ENCODE measurements at regions not wholly inside any gene's neighbourhood (a gene's known extent, or its start where the extent isn't known, plus 50 kb on each side); places are given as distances from the start of the nearest gene placed in this dataset.

DNA sequence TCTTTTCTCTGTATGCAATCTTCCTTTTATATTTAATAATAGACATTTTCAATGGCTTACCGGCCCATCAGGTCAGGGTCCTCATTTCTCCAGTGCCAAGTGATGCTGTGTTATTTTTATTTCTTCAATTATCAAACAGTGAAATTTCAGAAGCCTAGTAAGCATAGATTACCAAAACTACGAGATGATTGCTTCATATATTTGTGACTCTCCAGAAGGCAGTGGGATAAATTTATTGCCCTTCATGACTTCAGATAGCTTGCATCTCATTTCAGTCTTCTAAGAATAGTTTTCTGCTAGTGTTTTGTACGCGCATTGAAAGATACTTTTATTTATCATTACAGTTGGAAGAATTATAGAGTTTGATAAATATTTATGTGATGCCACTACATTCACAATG, 139.6 kb downstream of the FAT3 start (continued):
- TF ChIP-seq TCF7L2 (IDR thresholded peaks at IDR 0.05; ENCODE audit: low read depth, low read length) (no peak), NCOA1 (IDR thresholded peaks at IDR 0.05; ENCODE audit: low read depth) (no peak), TAF1 (IDR thresholded peaks at IDR 0.05; ENCODE audit: control insufficient read depth, extremely low read depth, insufficient read depth, low read length, severe bottlenecking) (no peak), ZNF124 (CRISPR knock-in tag; IDR thresholded peaks at IDR 0.05) (no peak), MIER1 (IDR thresholded peaks at IDR 0.05; ENCODE audit: low read depth) (no peak), SRSF7 (optimal IDR thresholded peaks at IDR 0.05; ENCODE audit: low read depth, low read length) (no peak)

DNA sequence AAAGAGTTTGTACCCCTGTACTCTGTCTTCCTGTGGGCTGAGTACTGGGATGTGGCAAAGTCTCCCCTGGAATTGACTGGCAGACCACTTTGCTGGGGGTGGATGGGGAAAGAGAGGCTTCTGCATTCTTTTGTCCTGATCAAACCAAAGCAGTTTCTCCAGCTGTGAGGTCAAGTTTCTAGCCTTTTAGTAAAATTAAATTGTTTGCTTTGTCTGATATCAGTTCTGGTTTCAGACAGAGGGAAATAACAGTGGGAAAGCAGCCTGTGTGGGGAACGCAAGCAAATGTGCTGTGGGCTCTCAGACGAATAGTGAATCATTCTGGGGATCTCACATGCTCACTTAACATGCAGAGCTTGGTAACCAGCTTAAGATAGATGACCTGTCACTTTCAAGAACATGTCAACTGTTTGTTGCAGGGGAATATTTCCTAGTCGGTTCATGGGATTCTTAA, 151.6 kb downstream of the FAT3 start:
- DNase-seq (ENCODE audit: extremely low read depth in 1 of 4, low spot score in 3 of 4) (no peak), FAIRE-seq (no peak), ATAC-seq (no peak)
- ChIA-PET POLR2A (no interaction called here), CTCF (ENCODE audit: low intra/inter-chr PET ratio) (no interaction called here)
- Histone ChIP-seq H3K4me2 (ENCODE audit: insufficient read depth, low read length) (no peak overlapping the region), H3K9me1 (ENCODE audit: control insufficient read depth, insufficient read depth, low read length) (no peaks in the 10 kb centered on the region), H3K9me3 (replicated peaks; ENCODE audit: control insufficient read depth, insufficient read depth, low read depth, low read length) (no peaks in the 10 kb centered on the region; the same call in 1 of the 2 replicates), H3K4me1 (replicated peaks in 1 of 2; ENCODE audit: control insufficient read depth in 2 of 2, insufficient read depth in 2 of 2, low read length in 2 of 2) (no peaks in the 10 kb centered on the region), H3K4me3 (no peak overlapping the region), H3K9ac (ENCODE audit: insufficient read depth in 1 of 2, low read depth in 2 of 2, low read length in 2 of 2) (no peak overlapping the region), H4K20me1 (replicated peaks; ENCODE audit: control insufficient read depth, insufficient read depth, low read length) (no peaks in the 10 kb centered on the region), H3K27me3 (ENCODE audit: control insufficient read depth in 2 of 2, insufficient read depth in 2 of 2, low read length in 2 of 2) (no peaks in the 10 kb centered on the region), H2AFZ (ENCODE audit: low read depth, low read length) (no peak overlapping the region), H3K27ac (ENCODE audit: extremely low read depth, low read depth, low read length) (no peak overlapping the region), H3K36me3 (ENCODE audit: control insufficient read depth, insufficient read depth, low read length) (no peaks in the 10 kb centered on the region), H3K79me2 (ENCODE audit: control insufficient read depth, insufficient read depth, low read length) (no peaks in the 10 kb centered on the region)
- 0% methylated on average over 3 of the region's 3 CpGs for WGBS (ENCODE audit: insufficient coverage, low coverage, missing lambda C conversion rate)
- TF ChIP-seq, protein P1, sequence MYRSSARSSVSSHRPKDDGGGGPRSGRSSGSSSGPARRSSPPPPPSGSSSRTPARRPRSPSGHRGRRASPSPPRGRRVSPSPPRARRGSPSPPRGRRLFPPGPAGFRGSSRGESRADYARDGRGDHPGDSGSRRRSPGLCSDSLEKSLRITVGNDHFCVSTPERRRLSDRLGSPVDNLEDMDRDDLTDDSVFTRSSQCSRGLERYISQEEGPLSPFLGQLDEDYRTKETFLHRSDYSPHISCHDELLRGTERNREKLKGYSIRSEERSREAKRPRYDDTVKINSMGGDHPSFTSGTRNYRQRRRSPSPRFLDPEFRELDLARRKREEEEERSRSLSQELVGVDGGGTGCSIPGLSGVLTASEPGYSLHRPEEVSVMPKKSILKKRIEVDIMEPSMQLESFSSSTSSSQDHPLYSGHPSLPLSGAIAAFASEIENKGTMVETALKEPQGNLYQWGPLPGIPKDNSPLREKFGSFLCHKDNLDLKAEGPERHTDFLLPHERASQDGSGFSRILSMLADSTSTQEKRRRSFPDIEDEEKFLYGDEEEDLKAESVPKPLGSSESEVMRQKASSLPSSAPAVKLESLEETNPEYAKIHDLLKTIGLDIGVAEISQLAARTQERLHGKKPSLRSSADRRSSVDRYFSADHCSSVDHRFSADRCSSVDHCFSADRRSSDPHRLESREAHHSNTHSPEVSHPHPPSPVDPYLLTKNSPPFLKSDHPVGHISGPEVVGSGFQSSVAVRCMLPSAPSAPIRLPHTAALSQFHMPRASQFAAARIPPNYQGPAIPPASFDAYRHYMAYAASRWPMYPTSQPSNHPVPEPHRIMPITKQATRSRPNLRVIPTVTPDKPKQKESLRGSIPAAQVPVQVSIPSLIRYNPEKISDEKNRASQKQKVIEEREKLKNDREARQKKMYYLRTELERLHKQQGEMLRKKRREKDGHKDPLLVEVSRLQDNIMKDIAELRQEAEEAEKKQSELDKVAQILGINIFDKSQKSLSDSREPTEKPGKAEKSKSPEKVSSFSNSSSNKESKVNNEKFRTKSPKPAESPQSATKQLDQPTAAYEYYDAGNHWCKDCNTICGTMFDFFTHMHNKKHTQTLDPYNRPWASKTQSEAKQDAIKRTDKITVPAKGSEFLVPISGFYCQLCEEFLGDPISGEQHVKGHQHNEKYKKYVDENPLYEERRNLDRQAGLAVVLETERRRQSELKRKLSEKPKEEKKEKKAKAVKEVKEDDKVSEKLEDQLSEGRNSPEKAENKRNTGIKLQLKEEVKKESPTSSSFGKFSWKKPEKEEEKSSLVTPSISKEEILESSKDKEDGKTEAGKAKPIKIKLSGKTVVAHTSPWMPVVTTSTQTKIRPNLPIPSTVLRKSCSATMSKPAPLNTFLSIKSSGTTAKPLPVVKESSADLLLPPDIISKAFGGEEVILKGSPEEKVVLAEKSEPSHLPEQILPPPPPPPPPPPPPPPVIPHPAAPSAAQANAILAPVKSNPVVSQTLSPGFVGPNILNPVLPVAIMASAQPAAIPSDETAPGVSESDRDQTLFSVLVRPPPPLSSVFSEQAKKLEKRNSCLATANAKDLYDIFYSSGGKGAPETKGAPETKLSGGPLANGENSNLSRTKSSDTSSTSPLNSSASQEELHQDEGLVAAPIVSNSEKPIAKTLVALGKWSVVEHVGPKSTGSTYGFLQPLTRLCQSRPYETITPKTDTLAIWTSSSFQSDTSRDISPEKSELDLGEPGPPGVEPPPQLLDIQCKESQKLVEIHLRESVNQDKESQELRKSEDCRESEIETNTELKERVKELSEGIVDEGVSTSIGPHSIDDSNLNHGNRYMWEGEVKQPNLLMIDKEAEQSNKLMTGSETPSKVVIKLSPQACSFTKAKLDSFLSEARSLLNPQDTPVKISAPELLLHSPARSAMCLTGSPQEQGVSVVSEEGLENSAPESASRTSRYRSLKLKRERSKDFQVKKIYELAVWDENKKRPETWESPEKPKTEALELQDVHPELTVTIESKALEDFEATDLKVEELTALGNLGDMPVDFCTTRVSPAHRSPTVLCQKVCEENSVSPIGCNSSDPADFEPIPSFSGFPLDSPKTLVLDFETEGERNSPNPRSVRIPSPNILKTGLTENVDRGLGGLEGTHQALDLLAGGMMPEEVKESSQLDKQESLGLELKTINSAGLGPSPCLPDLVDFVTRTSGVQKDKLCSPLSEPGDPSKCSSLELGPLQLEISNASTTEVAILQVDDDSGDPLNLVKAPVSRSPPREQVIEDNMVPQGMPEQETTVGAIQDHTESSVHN (IDR thresholded peaks at IDR 0.05; ENCODE audit: borderline replicate concordance in 1 of 2, low read depth in 1 of 2): no peak
- TF ChIP-seq IRF2 (CRISPR knock-in tag; IDR thresholded peaks at IDR 0.05) (no peak), ZNF316 (IDR thresholded peaks at IDR 0.05) (no peak), ZBTB7A (IDR thresholded peaks at IDR 0.05; ENCODE audit: borderline replicate concordance, control insufficient read depth, low read depth, low read length) (no peak), MECOM (CRISPR knock-in tag; IDR thresholded peaks at IDR 0.05) (no peak), PHF20 (IDR thresholded peaks at IDR 0.05; ENCODE audit: partially characterized antibody) (no peak), NELFE (IDR thresholded peaks at IDR 0.05; ENCODE audit: insufficient read depth, insufficient read length) (no peak), MYBL2 (IDR thresholded peaks at IDR 0.05; ENCODE audit: low read depth) (no peak), MYBL2 (CRISPR knock-in tag; IDR thresholded peaks at IDR 0.05; ENCODE audit: borderline replicate concordance) (no peak)
- intact Hi-C loops (cut with micrococcal nuclease) (no loop called here), in situ Hi-C loops (cut with MboI) (no loop called here)
- BruUV-seq (replicated peaks): no TSS peak

Measured in K562 (cell line).